HEK293T (cell line): ENCODE measurements at regions not wholly inside any gene's neighbourhood (a gene's known extent, or its start where the extent isn't known, plus 50 kb on each side); places are given as distances from the start of the nearest gene placed in this dataset.

Experiments
- ELF4 ChIP-seq: fragments of 450-650 bp; IDR thresholded peaks from 2 replicates; pipeline ENCODE4 v1.6.1; 2017; ENCODE audit warnings: antibody characterized with exemption
- FOXM1 ChIP-seq: fragments of 450-650 bp; IDR thresholded peaks from 2 replicates; pipeline ENCODE4 v1.6.1; 2017; ENCODE audit warnings: mild to moderate bottlenecking, borderline replicate concordance
- L3MBTL2 ChIP-seq: fragments of 450-650 bp; conservative IDR thresholded peaks from 2 replicates; pipeline ENCODE4 v1.6.1; 2016; ENCODE audit warnings: mild to moderate bottlenecking
- LEF1 ChIP-seq: fragments of 450-650 bp; IDR thresholded peaks from 2 replicates; pipeline ENCODE4 v1.6.1; 2017; ENCODE audit warnings: mild to moderate bottlenecking, borderline replicate concordance
- PKNOX1 ChIP-seq: fragments of 450-650 bp; IDR thresholded peaks from 2 replicates; pipeline ENCODE4 v1.6.1; 2016
- SP1 ChIP-seq: fragments of 450-650 bp; IDR thresholded peaks from 2 replicates; pipeline ENCODE4 v1.6.1; 2017
- SUZ12 ChIP-seq: fragments of 450-650 bp; IDR thresholded peaks from 2 replicates; pipeline ENCODE4 v1.6.1; 2016; ENCODE audit warnings: mild to moderate bottlenecking
- ZNF384 ChIP-seq: fragments of 450-650 bp; IDR thresholded peaks from 2 replicates; pipeline ENCODE4 v1.6.1; 2016

GRCh38 chr3:193827871-193828270 lies 234.9 kb downstream of the OPA1 start:
- TF ChIP-seq ZNF384 (no peak), FOXM1 (no peak), SUZ12 (no peak), SP1 (no peak), L3MBTL2 (no peak), PKNOX1 (no peak), ELF4 (no peak), LEF1 (no peak)
